ENCODE measurements at regions not wholly inside any gene's neighbourhood (a gene's known extent, or its start where the extent isn't known, plus 50 kb on each side); places are given as distances from the start of the nearest gene placed in this dataset.

GRCh38 chr4:97139791-97140190, 1003.5 kb downstream of the STPG2 start:
- TF ChIP-seq CREB1 (CRISPR knock-in tag; IDR thresholded peaks at IDR 0.05; ENCODE audit: low read depth) (no peak), CTCF (conservative IDR thresholded peaks at IDR 0.05; ENCODE audit: low read depth in 2 of 2) (no peak), EZH2 (IDR thresholded peaks at IDR 0.05; ENCODE audit: low read depth, unreplicated experiment) (no peak), POLR2AphosphoS5 (IDR thresholded peaks at IDR 0.05; ENCODE audit: low read depth) (no peak), JUNB (IDR thresholded peaks at IDR 0.05; ENCODE audit: unreplicated experiment) (no peak), EZH2phosphoT487 (IDR thresholded peaks at IDR 0.05; ENCODE audit: unreplicated experiment) (no peak)

Data from GM23338 (cell line).